GM12878 (cell line): ENCODE measurements at regions not wholly inside any gene's neighbourhood (a gene's known extent, or its start where the extent isn't known, plus 50 kb on each side); places are given as distances from the start of the nearest gene placed in this dataset.

Source experiments
- ATAC-seq: fragments of 200-7000 bp; cut with Tn5 transposase; 3 replicates; pipeline ENCODE4 v1.9.1; 2020; ENCODE audit warnings: mild to moderate bottlenecking, moderate library complexity
- BruUV-seq: library from RNA; stranded (reverse); fragments of 400-500 nt; replicated peaks from 2 replicates; lab custom pipeline; 2021; lab: Mats Ljungman, UMichigan
- CTCF ChIA-PET: fragments of 300-600 bp; sonication (Branson Sonifier 250); formaldehyde crosslinking; extraction: SDS; loops from one replicate; lab custom pipeline; 2021; ENCODE audit warnings: inconsistent platforms; lab: Yijun Ruan, JAX
- POLR2A ChIA-PET: fragments of 350-600 bp; formaldehyde crosslinking; extraction: SDS; loops from one replicate; lab custom pipeline; 2021; ENCODE audit warnings: inconsistent platforms; lab: Charles Lee
- RAD21 ChIA-PET: fragments of 300-600 bp; sonication (Branson Sonifier 250); formaldehyde crosslinking; loops from one replicate; lab custom pipeline; 2023; ENCODE audit warnings: antibody characterized with exemption; ENCODE audit not compliant: unreplicated experiment; lab: Charles Lee
- SMC1A ChIA-PET: fragments of 300-600 bp; sonication (Branson Sonifier 250); formaldehyde crosslinking; loops from one replicate; lab custom pipeline; 2023; ENCODE audit not compliant: unreplicated experiment, uncharacterized antibody; lab: Charles Lee
- DNase-seq: peaks from one replicate; pipeline ENCODE4 v3.0.0-alpha.2; 2011; ENCODE audit warnings: low read depth, low spot score
- FAIRE-seq: peaks from 3 replicates; lab custom pipeline; 2011; peaks lifted over from hg19 to GRCh38; lab: Jason Lieb, UNC
- H2AFZ ChIP-seq: 2 replicates; pipeline ENCODE4 v1.6.0; 2011; ENCODE audit warnings: low read depth, low read length, control low read depth; ENCODE audit not compliant: control insufficient read depth
- H3K27ac ChIP-seq: 2 replicates; pipeline ENCODE4 v1.5.1; 2011; ENCODE audit warnings: control low read depth; ENCODE audit not compliant: control insufficient read depth, insufficient read depth
- H3K27me3 ChIP-seq, 2 experiments: replicated peaks in 1 of 2; 2 replicates each; pipeline versions ENCODE4 v1.6.0 to v1.6.1; 2011; ENCODE audit warnings: low read length in 1 of 2; ENCODE audit not compliant: control insufficient read depth in 2 of 2, insufficient read depth in 2 of 2
- H3K36me3 ChIP-seq, 2 experiments: 2 replicates each; pipeline ENCODE4 v1.5.1; 2011; ENCODE audit warnings: low read length in 1 of 2; ENCODE audit not compliant: control insufficient read depth in 2 of 2, insufficient read depth in 2 of 2
- H3K4me1 ChIP-seq: 2 replicates; pipeline ENCODE4 v1.6.1; 2011; ENCODE audit warnings: mild to moderate bottlenecking, low read length, moderate library complexity, mixed read lengths; ENCODE audit not compliant: control insufficient read depth, insufficient read depth
- H3K4me2 ChIP-seq: 2 replicates; pipeline ENCODE4 v1.6.0; 2011; ENCODE audit warnings: control low read depth; ENCODE audit not compliant: control insufficient read depth, insufficient read depth
- H3K4me3 ChIP-seq: fragments of 200-600 bp; sonication (generic); 2 replicates; pipeline ENCODE4 v1.5.1; 2016
- H3K79me2 ChIP-seq: 2 replicates; pipeline ENCODE4 v1.6.0; 2011; ENCODE audit warnings: low read length; ENCODE audit not compliant: control insufficient read depth, insufficient read depth
- H3K9ac ChIP-seq: 2 replicates; pipeline ENCODE4 v1.8.0; 2011; ENCODE audit warnings: low read length, control low read depth, mixed read lengths; ENCODE audit not compliant: control insufficient read depth, insufficient read depth
- H3K9me3 ChIP-seq: replicated peaks from 3 replicates; pipeline ENCODE4 v1.5.1; 2011; ENCODE audit warnings: mild to moderate bottlenecking, low read length; ENCODE audit not compliant: control insufficient read depth, insufficient read depth
- H4K20me1 ChIP-seq: 2 replicates; pipeline ENCODE4 v1.6.0; 2011; ENCODE audit not compliant: control insufficient read depth, insufficient read depth
- ATF3 ChIP-seq: IDR thresholded peaks from 2 replicates; pipeline ENCODE4 v1.6.1; 2011; ENCODE audit warnings: low read depth, mild to moderate bottlenecking, low read length, moderate library complexity, borderline replicate concordance; ENCODE audit errors: extremely low read depth
- CTCF ChIP-seq, 3 experiments: IDR thresholded peaks in 2 of 3; conservative IDR thresholded peaks in 1 of 3; 2 replicates each; pipeline ENCODE4 v1.5.1; 2011; ENCODE audit warnings: low read depth in 3 of 3, low read length in 3 of 3, mild to moderate bottlenecking in 3 of 3, control low read depth in 2 of 3, moderate library complexity in 2 of 3, inconsistent platforms in 1 of 3, mixed read lengths in 1 of 3; ENCODE audit not compliant: control insufficient read depth in 2 of 3, insufficient read depth in 1 of 3; ENCODE audit errors: extremely low read depth in 1 of 3
- HSF1 ChIP-seq: fragments of 150-350 bp; IDR thresholded peaks from 2 replicates; pipeline ENCODE4 v1.6.1; 2014; ENCODE audit warnings: mild to moderate bottlenecking, low read depth, low read length
- NKRF ChIP-seq: fragments of 450-650 bp; conservative IDR thresholded peaks from 2 replicates; pipeline ENCODE4 v1.6.1; 2017; ENCODE audit warnings: mild to moderate bottlenecking, moderate library complexity
- PAX8 ChIP-seq: fragments of 450-650 bp; IDR thresholded peaks from 2 replicates; pipeline ENCODE4 v1.6.1; 2017; ENCODE audit warnings: mild to moderate bottlenecking, moderate library complexity
- SIN3A ChIP-seq: IDR thresholded peaks from 2 replicates; pipeline ENCODE4 v1.6.1; 2012; ENCODE audit warnings: low read depth, low read length, improper control_type of control experiment
- SMAD5 ChIP-seq: IDR thresholded peaks from 2 replicates; pipeline ENCODE4 v1.6.1; 2016; ENCODE audit warnings: antibody characterized with exemption, low read depth
- SREBF1 ChIP-seq: IDR thresholded peaks from 2 replicates; pipeline ENCODE4 v1.6.1; 2012; ENCODE audit warnings: mild to moderate bottlenecking, low read length
- SREBF2 ChIP-seq: IDR thresholded peaks from 2 replicates; pipeline ENCODE4 v1.6.1; 2012; ENCODE audit warnings: mild to moderate bottlenecking, low read length
- TAF1 ChIP-seq: IDR thresholded peaks from 2 replicates; pipeline ENCODE4 v1.6.1; 2011; ENCODE audit warnings: mild to moderate bottlenecking, low read depth, low read length, borderline replicate concordance
- TCF7 ChIP-seq: IDR thresholded peaks from 2 replicates; pipeline ENCODE4 v1.6.1; 2014; ENCODE audit warnings: antibody characterized with exemption, borderline replicate concordance
- ZSCAN29 ChIP-seq: fragments of 450-650 bp; IDR thresholded peaks from 2 replicates; pipeline ENCODE4 v1.6.1; 2017; ENCODE audit warnings: mild to moderate bottlenecking, moderate library complexity
- WGBS: methylation state at CpG from one replicate; pipeline ENCODE4 v1.1.6; 2016; ENCODE audit warnings: low lambda C conversion rate; ENCODE audit not compliant: insufficient replicate concordance, insufficient coverage; ENCODE audit errors: missing lambda C conversion rate; 5-methylcytosine and 5-hydroxymethylcytosine counted together
- in situ Hi-C: fragments of 300-500 bp; cut with MboI; formaldehyde crosslinking; loops from 9 replicates; pipeline ENCODE4 v1.14.3; 2018; ENCODE audit warnings: mixed read lengths
- intact Hi-C: fragments of 100-400 bp; cut with micrococcal nuclease; formaldehyde crosslinking; loops from one replicate; pipeline ENCODE4 v1.14.2; 2022; ENCODE audit not compliant: unreplicated experiment

GRCh38 chr7:85386460-85386859 is 199.6 kb upstream of the SEMA3D start (continued):
- no peak for TF ChIP-seq NKRF
- no peak for TF ChIP-seq ZSCAN29
- no peak for TF ChIP-seq SREBF1
- TF ChIP-seq SMAD5: no peak
- no peak for TF ChIP-seq SREBF2
- no peak for TF ChIP-seq HSF1
- no peak for TF ChIP-seq SIN3A

GRCh38 chr7:85384392-85384791 is 197.5 kb upstream of the SEMA3D start:
- no TSS peak for BruUV-seq

More at GRCh38 chr7:85384392-85384791, 197.5 kb upstream of the SEMA3D start:
- H3K27me3 ChIP-seq: no peaks in the 10 kb centered on the region
- ATAC-seq (no peak), FAIRE-seq (no peak), DNase-seq (no peak)
- in situ Hi-C loops: no loop called here
- ChIA-PET RAD21 (no interaction called here), CTCF (no interaction called here), POLR2A (no interaction called here)
- no peaks in the 10 kb centered on the region for H3K36me3 ChIP-seq
- 20% methylated on average over 2 of the region's 2 CpGs for WGBS
- H2AFZ ChIP-seq: no peak overlapping the region
- no peak overlapping the region for H3K4me3 ChIP-seq
- H4K20me1 ChIP-seq: no peaks in the 10 kb centered on the region
- H3K9me3 ChIP-seq: no peaks in the 10 kb centered on the region
- no peaks in the 10 kb centered on the region for H3K4me1 ChIP-seq
- no peaks in the 10 kb centered on the region for H3K79me2 ChIP-seq
- no peak overlapping the region for H3K27ac ChIP-seq
- TF ChIP-seq ZSCAN29 (no peak), ATF3 (no peak), TCF7 (no peak), PAX8 (no peak), CTCF (IDR thresholded peaks at IDR 0.05 in 2 of 3, conservative IDR thresholded peaks at IDR 0.05 in 1 of 3; ENCODE audit: control insufficient read depth in 2 of 3, extremely low read depth in 1 of 3, insufficient read depth in 1 of 3, low read depth in 3 of 3, low read length in 3 of 3) (no peak), TAF1 (no peak)
- TF ChIP-seq, all 136 proteins: peak for 0
- SMC1A ChIA-PET: no interaction called here
- Histone ChIP-seq H3K9ac (no peak overlapping the region), H3K4me2 (no peak overlapping the region)
- intact Hi-C loops: no loop called here
